ENCODE measurements at regions not wholly inside any gene's neighbourhood (a gene's known extent, or its start where the extent isn't known, plus 50 kb on each side); places are given as distances from the start of the nearest gene placed in this dataset.

DNA sequence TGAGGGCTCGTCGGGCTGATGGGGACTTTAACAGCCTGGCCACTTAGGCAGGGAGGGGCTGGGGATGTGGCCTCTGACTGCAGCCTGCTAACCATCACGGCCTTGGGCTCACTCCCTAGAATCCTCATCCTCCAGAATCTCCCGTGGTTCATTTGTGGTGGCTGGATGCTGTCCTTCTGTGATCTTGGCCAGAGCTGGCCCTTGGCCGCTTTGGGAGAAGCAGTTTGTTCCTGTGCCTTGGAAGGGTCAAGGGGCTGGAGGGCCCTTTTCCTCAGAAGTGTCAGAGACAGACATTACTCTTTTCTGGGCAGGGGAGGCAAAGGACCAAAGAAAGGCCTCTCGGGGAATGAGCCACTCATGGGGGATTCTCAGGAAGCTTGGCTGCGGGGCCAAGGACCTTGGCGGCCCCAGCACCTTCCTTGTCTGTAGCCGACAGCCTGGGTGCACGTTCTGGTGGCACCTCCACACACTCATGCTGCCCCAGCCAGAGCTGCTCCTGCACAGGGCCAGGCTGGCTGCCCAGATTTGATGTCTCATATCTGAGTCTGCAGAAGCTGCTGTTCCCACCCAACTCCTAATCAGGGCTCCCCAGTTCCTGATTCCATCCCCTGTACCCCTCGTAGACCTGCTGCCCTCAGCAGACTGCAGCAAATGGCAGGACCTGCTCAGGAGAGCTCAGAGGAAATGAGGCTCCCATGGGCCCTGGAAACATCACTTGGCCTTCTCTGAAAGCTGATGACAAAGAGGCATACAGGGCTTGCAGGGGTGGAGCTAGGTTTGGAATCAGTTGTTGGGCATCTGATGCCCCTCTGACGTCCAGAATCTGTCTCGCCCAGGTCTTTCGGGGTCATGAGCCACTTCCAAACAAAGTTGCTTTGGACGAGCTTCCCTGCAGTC is 107.7 kb downstream of the CTTN start:
- H3K4me3 Mint-ChIP-seq, result no peak overlapping the region
- ATAC-seq (ENCODE audit: low read depth), result no peak

DNA sequence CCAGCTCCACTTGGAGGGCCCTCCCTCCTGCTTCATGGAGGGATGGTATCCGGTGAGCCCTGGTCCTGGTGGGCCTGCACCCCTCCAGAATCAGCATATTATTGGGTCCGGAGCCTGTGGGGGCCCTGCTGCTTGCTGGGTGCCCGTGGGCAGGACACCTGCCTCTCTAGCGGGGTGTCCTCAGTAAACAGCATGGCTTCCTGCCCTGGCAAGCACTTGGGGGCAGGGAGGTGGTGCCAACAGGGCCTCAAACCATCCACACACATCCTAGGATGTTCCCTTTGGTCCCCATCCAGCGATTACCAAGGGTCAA is 108.3 kb downstream of the CTTN start:
- Mint-ChIP-seq H3K36me3 (no peaks in the 10 kb centered on the region), H3K27me3 (no peaks in the 10 kb centered on the region), H3K9me3 (no peaks in the 10 kb centered on the region), H3K27ac (no peak overlapping the region), H3K4me3 (no peak overlapping the region), H3K4me1 (no peaks in the 10 kb centered on the region)
- DNase-seq (no peak), ATAC-seq (ENCODE audit: low read depth) (no peak)
- POLR2A ChIA-PET, result no interaction called here

More for the DNA sequence above, 107.7 kb downstream of the CTTN start:
- Mint-ChIP-seq H3K9me3 (no peaks in the 10 kb centered on the region), H3K36me3 (no peaks in the 10 kb centered on the region), H3K27me3 (no peaks in the 10 kb centered on the region), H3K27ac (no peak overlapping the region), H3K4me1 (no peaks in the 10 kb centered on the region)
- POLR2A ChIA-PET, result no interaction called here
- DNase-seq, result no peak

DNA sequence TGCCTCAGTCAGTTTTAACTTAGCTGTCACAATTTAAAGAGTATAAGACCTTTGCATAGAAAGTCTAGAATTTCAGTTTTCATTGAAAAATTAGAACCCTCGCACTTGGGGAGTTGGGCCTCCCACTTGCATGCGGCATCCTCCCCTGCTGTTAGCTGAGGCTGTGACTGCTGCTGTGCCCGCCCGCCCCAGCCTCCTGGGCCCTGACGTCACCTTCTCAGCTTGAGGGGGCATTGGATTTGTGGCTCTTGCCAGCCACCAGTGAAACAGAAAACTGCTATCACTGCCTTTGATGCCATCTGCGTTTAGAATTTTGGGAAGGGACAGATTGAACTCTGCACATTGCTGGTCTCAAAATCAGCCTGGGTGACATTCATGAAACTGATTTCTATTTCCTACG is 108.7 kb downstream of the CTTN start:
- H3K4me1 Mint-ChIP-seq, result no peaks in the 10 kb centered on the region
- no peak overlapping the region for H3K27ac Mint-ChIP-seq
- peaks cover under 1% of the 10 kb centered on the region for H3K9me3 Mint-ChIP-seq
- POLR2A ChIA-PET, result no interaction called here
- H3K27me3 Mint-ChIP-seq, result no peaks in the 10 kb centered on the region
- H3K4me3 Mint-ChIP-seq, result no peak overlapping the region
- no peaks in the 10 kb centered on the region for H3K36me3 Mint-ChIP-seq
- ATAC-seq (ENCODE audit: low read depth) (no peak), DNase-seq (no peak)

DNA sequence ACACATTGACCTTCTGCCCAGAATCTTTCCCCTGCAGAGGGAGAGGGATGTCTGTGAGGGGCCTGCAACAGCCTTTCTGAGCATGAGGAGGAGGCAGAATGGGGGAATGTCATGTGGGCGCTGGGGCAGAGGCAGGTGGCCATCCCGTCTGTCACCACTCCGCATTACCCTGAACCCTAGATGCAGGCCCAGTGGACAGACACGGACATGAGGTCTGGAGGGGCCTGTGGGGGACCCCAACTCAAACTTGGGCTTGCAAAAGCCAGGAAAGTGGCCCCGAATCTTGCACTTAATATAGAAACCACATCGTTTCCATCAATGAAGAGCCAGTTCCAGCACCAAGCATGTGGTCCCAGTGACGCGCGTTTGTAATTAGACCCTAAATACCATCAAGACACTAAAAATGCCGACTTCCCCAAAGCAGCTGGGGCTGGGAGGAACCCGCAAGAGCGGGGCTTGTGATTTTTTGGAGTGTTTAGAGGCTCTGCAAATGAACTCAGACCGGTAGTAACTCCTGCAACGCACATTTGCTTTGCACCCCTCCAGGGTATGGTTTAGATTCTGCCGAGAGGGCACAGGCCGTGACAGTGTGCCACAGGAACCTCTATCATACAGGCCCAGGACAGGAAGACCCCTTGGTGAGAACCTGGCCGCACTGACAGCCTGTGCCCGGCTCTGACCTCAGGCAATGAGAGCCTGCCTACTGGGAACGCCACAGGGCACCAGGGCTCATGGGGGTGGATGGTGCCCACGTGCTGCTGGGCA is 109.3 kb downstream of the CTTN start:
- H3K27me3 Mint-ChIP-seq, result no peaks in the 10 kb centered on the region
- DNase-seq (no peak), ATAC-seq (ENCODE audit: low read depth) (no peak)
- peaks cover 7% of the 10 kb centered on the region for H3K9me3 Mint-ChIP-seq
- H3K27ac Mint-ChIP-seq, result no peak overlapping the region
- POLR2A ChIA-PET, result no interaction called here
- no peak overlapping the region for H3K4me3 Mint-ChIP-seq
- H3K36me3 Mint-ChIP-seq, result no peaks in the 10 kb centered on the region
- H3K4me1 Mint-ChIP-seq, result no peaks in the 10 kb centered on the region

DNA sequence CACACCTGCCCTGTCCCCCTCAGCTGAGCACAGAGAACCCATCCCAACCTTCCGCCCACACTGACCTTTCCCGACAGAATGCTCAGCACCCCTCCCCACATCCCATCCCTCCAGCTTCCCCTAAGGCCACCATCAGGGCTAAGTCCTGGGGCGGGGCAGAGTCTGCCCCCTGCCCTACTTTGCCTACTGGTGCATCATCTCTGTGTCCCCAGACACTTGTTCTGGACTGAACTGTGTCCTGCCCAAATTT is 109.8 kb downstream of the CTTN start:
- H3K4me1 Mint-ChIP-seq, result no peaks in the 10 kb centered on the region

DNA sequence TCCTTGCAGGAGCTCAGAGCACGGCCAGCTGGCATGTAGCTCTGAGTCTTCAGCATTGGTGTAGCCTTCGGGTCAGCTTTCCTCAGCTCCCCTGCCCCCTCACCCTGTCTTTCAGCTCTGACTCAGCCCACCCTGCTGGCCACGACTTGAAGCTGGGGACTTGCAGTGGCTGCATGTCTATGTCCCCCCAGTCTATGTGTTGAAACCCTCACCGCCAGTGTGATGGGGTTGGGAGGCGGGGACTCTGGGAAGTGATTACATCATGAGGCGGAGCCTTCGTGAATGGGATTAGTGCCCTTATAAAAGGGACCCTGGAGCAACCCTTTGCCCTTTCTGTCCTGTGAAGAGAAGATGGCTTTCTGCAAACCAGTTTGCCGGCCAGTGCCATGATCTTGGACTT is 111.1 kb downstream of the CTTN start:
- POLR2A ChIA-PET, result no interaction called here
- ATAC-seq (ENCODE audit: low read depth), result no peak
- Mint-ChIP-seq H3K4me1 (no peaks in the 10 kb centered on the region), H3K9me3 (peaks cover 11% of the 10 kb centered on the region), H3K27ac (no peak overlapping the region), H3K36me3 (no peaks in the 10 kb centered on the region), H3K4me3 (no peak overlapping the region), H3K27me3 (peaks cover 4% of the 10 kb centered on the region)
- no peak for DNase-seq

More for the DNA sequence above, 109.8 kb downstream of the CTTN start:
- Mint-ChIP-seq H3K27ac (no peak overlapping the region), H3K36me3 (no peaks in the 10 kb centered on the region), H3K9me3 (peaks cover 9% of the 10 kb centered on the region), H3K4me3 (no peak overlapping the region), H3K27me3 (no peaks in the 10 kb centered on the region)
- POLR2A ChIA-PET, result no interaction called here
- ATAC-seq (ENCODE audit: low read depth) (no peak), DNase-seq (no peak)

DNA sequence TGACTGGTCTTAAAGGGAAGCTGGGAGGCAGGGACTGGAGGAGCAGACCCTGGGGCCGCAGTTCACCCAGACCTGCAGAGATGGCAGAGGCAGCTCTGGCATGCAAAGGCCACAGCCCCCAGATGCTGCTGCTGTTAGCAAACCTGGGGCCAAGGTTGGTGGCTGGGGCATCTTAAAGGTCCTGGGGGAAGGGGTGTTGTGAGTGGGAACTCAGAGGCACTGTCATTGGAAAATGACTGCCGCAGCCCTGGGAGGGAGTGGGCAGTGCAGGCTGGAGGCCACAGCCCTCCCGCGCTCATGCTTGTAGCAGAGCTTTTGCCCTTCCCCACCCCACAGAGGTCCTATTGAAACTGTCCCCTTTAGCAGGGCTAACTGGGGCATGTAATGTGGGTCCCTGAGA is 111.8 kb downstream of the CTTN start:
- H3K4me1 Mint-ChIP-seq, result no peaks in the 10 kb centered on the region
- peaks cover 5% of the 10 kb centered on the region for H3K27me3 Mint-ChIP-seq
- no peak overlapping the region for H3K4me3 Mint-ChIP-seq
- DNase-seq (no peak), ATAC-seq (ENCODE audit: low read depth) (no peak)
- POLR2A ChIA-PET, result no interaction called here
- no peak overlapping the region for H3K27ac Mint-ChIP-seq
- peaks cover 11% of the 10 kb centered on the region for H3K9me3 Mint-ChIP-seq
- H3K36me3 Mint-ChIP-seq, result no peaks in the 10 kb centered on the region

DNA sequence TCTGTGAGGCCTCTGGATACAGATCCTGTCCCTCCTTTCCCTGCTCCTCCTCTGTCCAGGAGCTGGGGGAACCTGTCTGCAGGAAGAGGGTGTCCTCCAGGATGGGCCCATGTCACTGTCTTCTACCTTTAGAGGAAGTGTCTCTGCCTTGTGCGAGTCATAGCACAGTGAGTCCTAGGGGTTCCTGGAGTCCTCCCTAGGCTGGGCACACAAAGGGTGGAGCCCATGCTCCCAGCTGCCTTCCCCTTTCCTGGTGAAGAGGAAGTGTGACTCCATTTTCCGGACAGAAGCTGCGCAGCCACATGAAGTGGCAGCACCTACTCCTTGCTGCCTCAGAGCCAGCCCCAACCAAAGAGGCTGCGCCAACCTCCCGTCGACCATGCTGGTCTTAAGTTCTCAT is 112.2 kb downstream of the CTTN start:
- no peak overlapping the region for H3K4me3 Mint-ChIP-seq
- no peak for DNase-seq
- H3K9me3 Mint-ChIP-seq, result peaks cover 11% of the 10 kb centered on the region
- H3K36me3 Mint-ChIP-seq, result no peaks in the 10 kb centered on the region
- POLR2A ChIA-PET, result no interaction called here
- H3K27ac Mint-ChIP-seq, result no peak overlapping the region
- no peak for ATAC-seq (ENCODE audit: low read depth)
- H3K27me3 Mint-ChIP-seq, result peaks cover 5% of the 10 kb centered on the region
- H3K4me1 Mint-ChIP-seq, result no peaks in the 10 kb centered on the region

DNA sequence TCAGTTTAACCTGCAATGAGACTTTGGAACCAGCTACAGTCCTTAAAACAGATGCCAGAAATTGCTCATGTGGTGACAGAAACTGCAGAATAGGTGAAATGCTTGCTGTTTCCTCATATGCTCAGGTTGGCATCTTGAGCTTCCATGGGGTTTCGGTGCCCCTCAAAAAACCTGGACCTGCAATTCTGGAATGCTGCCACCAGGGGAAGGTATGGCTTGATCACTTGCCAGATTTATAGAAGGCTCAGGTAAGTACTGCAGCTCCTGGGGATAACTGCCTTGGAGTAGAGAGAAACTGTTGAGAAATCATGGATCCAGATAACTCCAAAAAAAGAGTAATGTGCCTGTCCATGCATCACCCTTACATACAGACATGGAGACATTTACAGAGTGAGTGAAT is 113.0 kb downstream of the CTTN start:
- Mint-ChIP-seq H3K36me3 (no peaks in the 10 kb centered on the region), H3K27me3 (peaks cover 10% of the 10 kb centered on the region), H3K4me1 (no peaks in the 10 kb centered on the region), H3K4me3 (no peak overlapping the region), H3K9me3 (peaks cover 13% of the 10 kb centered on the region), H3K27ac (no peak overlapping the region)
- no peak for ATAC-seq (ENCODE audit: low read depth)
- POLR2A ChIA-PET, result no interaction called here
- DNase-seq, result no peak

DNA sequence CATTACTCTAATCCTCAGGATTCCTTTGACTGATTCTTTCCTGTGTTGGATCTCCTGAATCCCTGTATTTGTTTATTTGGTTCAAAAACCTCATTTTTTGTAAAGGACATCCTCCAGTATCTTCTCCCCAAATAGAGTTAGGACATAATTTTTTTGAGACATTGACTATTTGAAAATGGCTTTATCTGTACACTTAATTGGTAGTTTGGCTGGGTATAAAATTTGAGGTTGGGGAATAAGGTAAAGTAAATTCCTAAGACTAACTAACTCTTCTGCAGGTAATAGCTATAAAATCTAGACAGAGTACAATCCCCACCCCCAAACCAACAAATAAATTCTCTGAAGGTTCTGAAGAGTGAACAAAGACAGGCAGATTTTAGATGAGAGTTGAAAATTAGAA is 114.4 kb downstream of the CTTN start:
- no peak for DNase-seq
- no peak for ATAC-seq (ENCODE audit: low read depth)
- POLR2A ChIA-PET, result no interaction called here
- H3K4me3 Mint-ChIP-seq, result no peak overlapping the region
- H3K27me3 Mint-ChIP-seq, result peaks cover 12% of the 10 kb centered on the region
- no peak overlapping the region for H3K27ac Mint-ChIP-seq
- peaks cover 13% of the 10 kb centered on the region for H3K9me3 Mint-ChIP-seq
- H3K36me3 Mint-ChIP-seq, result no peaks in the 10 kb centered on the region
- H3K4me1 Mint-ChIP-seq, result no peaks in the 10 kb centered on the region

DNA sequence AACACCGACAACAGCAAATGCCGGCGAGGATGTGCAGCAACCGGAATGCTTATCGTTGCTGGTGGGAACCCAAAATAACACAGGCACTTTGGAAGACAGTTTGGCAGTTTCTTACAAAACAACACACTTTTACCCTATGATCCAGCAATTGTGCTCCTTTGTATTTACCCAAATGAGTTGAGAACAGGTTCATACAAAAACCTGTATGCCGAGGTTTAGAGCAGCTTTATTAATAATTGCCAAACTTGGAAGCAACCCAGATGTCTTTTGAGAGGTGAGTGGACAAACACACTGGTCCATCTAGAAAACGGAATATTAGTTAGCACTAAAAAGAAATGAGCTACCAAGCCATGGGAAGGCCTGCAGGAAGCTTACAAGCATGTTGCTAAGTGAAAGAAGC is 118.9 kb downstream of the CTTN start:
- POLR2A ChIA-PET, result no interaction called here
- Mint-ChIP-seq H3K27ac (no peak overlapping the region), H3K9me3 (peaks cover 10% of the 10 kb centered on the region), H3K36me3 (no peaks in the 10 kb centered on the region), H3K4me1 (peaks cover 2% of the 10 kb centered on the region), H3K27me3 (peaks cover 30% of the 10 kb centered on the region), H3K4me3 (no peak overlapping the region)
- ATAC-seq (ENCODE audit: low read depth), result no peak
- DNase-seq, result no peak

DNA sequence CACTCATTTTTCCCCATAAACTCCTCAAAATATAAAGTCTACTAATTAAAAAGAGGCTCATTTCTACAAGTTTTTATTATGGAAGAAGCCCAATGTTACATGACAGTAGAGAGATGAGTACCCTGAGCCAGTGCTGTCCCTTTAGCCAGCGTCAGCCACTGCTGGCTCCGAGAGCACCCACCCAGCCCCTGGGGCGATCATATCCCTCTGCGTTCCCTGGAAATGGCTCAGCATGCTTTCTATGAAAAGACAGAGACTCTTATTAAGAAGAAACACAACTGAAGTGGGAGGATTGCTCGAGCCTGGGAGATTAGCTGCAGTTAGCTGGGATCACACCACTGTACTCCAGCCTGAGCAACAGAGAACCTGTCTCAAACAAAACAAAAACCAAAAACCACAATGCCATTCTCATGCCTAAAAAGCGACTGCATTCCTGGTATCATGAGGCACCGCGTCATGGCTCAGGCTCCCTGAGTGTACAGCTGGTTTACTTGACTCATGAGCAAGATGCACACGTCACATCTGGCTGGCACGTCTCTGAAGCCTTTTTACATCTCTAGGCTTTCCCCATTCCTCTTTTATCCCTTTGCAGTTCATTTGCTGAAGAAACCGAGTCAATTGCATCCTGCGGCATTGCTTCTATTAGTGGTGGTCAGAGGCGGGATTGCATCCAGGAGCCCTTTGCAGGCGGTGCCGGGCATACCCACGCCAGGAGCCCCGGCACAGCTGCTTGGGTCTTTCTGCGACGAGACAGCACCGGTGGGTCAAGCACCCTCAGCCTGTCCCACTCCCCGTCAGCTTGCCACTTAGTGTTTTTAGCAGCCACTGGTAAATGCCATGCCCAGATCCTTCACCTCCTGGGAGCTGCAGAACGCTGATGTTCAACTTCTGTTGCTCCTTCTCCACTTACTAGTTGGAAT is 119.9 kb downstream of the CTTN start:
- no peak overlapping the region for H3K27ac Mint-ChIP-seq
- DNase-seq (no peak), ATAC-seq (ENCODE audit: low read depth) (no peak)
- H3K4me3 Mint-ChIP-seq, result no peak overlapping the region
- peaks cover 3% of the 10 kb centered on the region for H3K9me3 Mint-ChIP-seq
- POLR2A ChIA-PET, result no interaction called here
- peaks cover 34% of the 10 kb centered on the region for H3K27me3 Mint-ChIP-seq
- peaks cover 2% of the 10 kb centered on the region for H3K4me1 Mint-ChIP-seq
- H3K36me3 Mint-ChIP-seq, result no peaks in the 10 kb centered on the region

DNA sequence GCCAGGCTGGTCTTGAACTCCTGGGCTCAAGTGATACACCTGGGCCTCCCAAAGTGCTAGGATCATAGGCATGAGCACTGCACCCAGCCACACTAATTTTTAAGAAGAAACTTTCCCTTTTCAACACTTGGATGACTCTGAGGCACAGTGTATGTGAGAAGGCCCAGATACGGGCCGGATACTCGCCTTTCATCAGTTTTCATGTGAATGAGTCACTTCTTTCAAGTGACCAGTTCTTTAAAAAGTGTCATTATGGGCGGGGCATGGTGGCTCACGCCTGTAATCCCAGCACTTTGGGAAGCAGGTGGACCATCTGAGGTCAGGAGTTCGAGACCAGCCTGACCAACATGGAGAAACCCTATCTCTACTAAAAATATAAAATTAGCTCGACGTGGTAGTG is 120.8 kb downstream of the CTTN start:
- H3K27me3 Mint-ChIP-seq, result peaks cover 32% of the 10 kb centered on the region
- POLR2A ChIA-PET, result no interaction called here
- ATAC-seq (ENCODE audit: low read depth), result no peak
- no peak overlapping the region for H3K27ac Mint-ChIP-seq
- DNase-seq, result no peak
- peaks cover 2% of the 10 kb centered on the region for H3K4me1 Mint-ChIP-seq
- H3K9me3 Mint-ChIP-seq, result peaks cover 2% of the 10 kb centered on the region
- H3K36me3 Mint-ChIP-seq, result no peaks in the 10 kb centered on the region
- H3K4me3 Mint-ChIP-seq, result no peak overlapping the region

Measured in activated naive CD8-positive, alpha-beta T cell treated with anti-CD3 and anti-CD28 coated beads, Interleukin-2, amount 10 ng/mL, durations not matched to agents 7 days and 5 days (primary cell).